BJ (cell line): ENCODE measurements at regions not wholly inside any gene's neighbourhood (a gene's known extent, or its start where the extent isn't known, plus 50 kb on each side); places are given as distances from the start of the nearest gene placed in this dataset.

ENCODE experiments used
- CTCF ChIA-PET: fragments of 350-600 bp; formaldehyde crosslinking; extraction: SDS; loops from one replicate; lab custom pipeline; 2021; ENCODE audit warnings: antibody characterized with exemption, inconsistent platforms; lab: Yijun Ruan, JAX
- POLR2A ChIA-PET: fragments of 300-600 bp; sonication (Branson Sonifier 250); formaldehyde crosslinking; extraction: SDS; loops from one replicate; lab custom pipeline; 2021; ENCODE audit warnings: antibody characterized with exemption; lab: Charles Lee
- DNase-seq: peaks from one replicate; pipeline ENCODE4 v3.0.0-alpha.2; 2011; ENCODE audit warnings: low read depth
- H3K27me3 ChIP-seq: 2 replicates; pipeline ENCODE4 v1.6.0; 2011; ENCODE audit warnings: low read length; ENCODE audit not compliant: control insufficient read depth, insufficient read depth
- H3K36me3 ChIP-seq: 2 replicates; pipeline ENCODE4 v1.5.1; 2011; ENCODE audit warnings: low read length; ENCODE audit not compliant: control insufficient read depth, insufficient read depth
- H3K4me3 ChIP-seq: 2 replicates; pipeline ENCODE4 v1.5.1; 2011; ENCODE audit warnings: low read depth, mild to moderate bottlenecking, control low read depth, low read length
- CTCF ChIP-seq: IDR thresholded peaks from 2 replicates; pipeline ENCODE4 v1.5.1; 2011; ENCODE audit warnings: low read depth, mild to moderate bottlenecking, control low read depth, inconsistent platforms, low read length, moderate library complexity; ENCODE audit not compliant: insufficient read depth

- Histone ChIP-seq H3K36me3 (no peaks in the 10 kb centered on the region), H3K27me3 (no peaks in the 10 kb centered on the region), H3K4me3 (no peak overlapping the region)
- POLR2A ChIA-PET: no interaction called here
- no peak for TF ChIP-seq CTCF
- DNase-seq: no peak
- CTCF ChIA-PET: no interaction called here
Measured at GRCh38 chr5:162282191-162282590, 214.6 kb downstream of the GABRG2 start.

- CTCF ChIA-PET: no interaction called here
- no peaks in the 10 kb centered on the region for H3K27me3 ChIP-seq
- H3K4me3 ChIP-seq: no peak overlapping the region
- H3K36me3 ChIP-seq: no peaks in the 10 kb centered on the region
- no peak for DNase-seq
- no peak for TF ChIP-seq CTCF
- POLR2A ChIA-PET: no interaction called here
Measured at GRCh38 chr5:162283609-162284008, 216.0 kb downstream of the GABRG2 start.

- no peak for TF ChIP-seq CTCF
- ChIA-PET CTCF (no interaction called here), POLR2A (no interaction called here)
- H3K36me3 ChIP-seq: no peaks in the 10 kb centered on the region
- DNase-seq: no peak
- H3K4me3 ChIP-seq: no peak overlapping the region
- no peaks in the 10 kb centered on the region for H3K27me3 ChIP-seq
Measured at GRCh38 chr5:162288647-162289296, 221.2 kb downstream of the GABRG2 start.

GRCh38 chr5:162289489-162289888 is 221.9 kb downstream of the GABRG2 start:
- POLR2A ChIA-PET: no interaction called here
- Histone ChIP-seq H3K4me3 (no peak overlapping the region), H3K27me3 (no peaks in the 10 kb centered on the region), H3K36me3 (no peaks in the 10 kb centered on the region)
- DNase-seq: no peak
- CTCF ChIA-PET: no interaction called here
- no peak for TF ChIP-seq CTCF

- no peak for DNase-seq
- CTCF ChIA-PET: no interaction called here
- TF ChIP-seq CTCF: no peak
- no peaks in the 10 kb centered on the region for H3K27me3 ChIP-seq
- no peaks in the 10 kb centered on the region for H3K36me3 ChIP-seq
- H3K4me3 ChIP-seq: no peak overlapping the region
- POLR2A ChIA-PET: no interaction called here
Measured at GRCh38 chr5:162299793-162300192, 232.2 kb downstream of the GABRG2 start.
